Trophoblast cell (in vitro differentiated cells and primary cell): ENCODE measurements at regions not wholly inside any gene's neighbourhood (a gene's known extent, or its start where the extent isn't known, plus 50 kb on each side); places are given as distances from the start of the nearest gene placed in this dataset.
"Not testable (repeated sequence)": the region's sequence is repeated elsewhere in the genome, so short reads cannot be mapped to it uniquely, and the experiment has no call there.

Source experiments
- DNase-seq, 2 donors: peaks; one replicate each; pipeline ENCODE4 v3.0.0-alpha.2; 2016
- H2AFZ ChIP-seq: 2 replicates; pipeline ENCODE4 v1.6.1; 2013; ENCODE audit warnings: low read length, moderate library complexity, mild to moderate bottlenecking; ENCODE audit not compliant: insufficient read depth, poor library complexity
- H2AK5ac ChIP-seq: 2 replicates; pipeline ENCODE4 v1.6.1; 2013; ENCODE audit warnings: mild to moderate bottlenecking, low read length
- H2BK120ac ChIP-seq: 2 replicates; pipeline ENCODE4 v1.6.1; 2013; ENCODE audit warnings: low read length, mild to moderate bottlenecking, moderate library complexity; ENCODE audit not compliant: insufficient read depth, poor library complexity
- H2BK12ac ChIP-seq: 2 replicates; pipeline ENCODE4 v1.6.1; 2013; ENCODE audit warnings: mild to moderate bottlenecking, low read length, moderate library complexity
- H2BK5ac ChIP-seq: 2 replicates; pipeline ENCODE4 v1.6.1; 2013; ENCODE audit warnings: low read length, low read depth, moderate library complexity, mild to moderate bottlenecking; ENCODE audit not compliant: poor library complexity
- H3K14ac ChIP-seq: 2 replicates; pipeline ENCODE4 v1.6.1; 2013; ENCODE audit warnings: mild to moderate bottlenecking, low read length
- H3K18ac ChIP-seq: 2 replicates; pipeline ENCODE4 v1.6.1; 2013; ENCODE audit warnings: mild to moderate bottlenecking, low read length
- H3K23ac ChIP-seq: 2 replicates; pipeline ENCODE4 v1.6.1; 2013; ENCODE audit warnings: low read length
- H3K27ac ChIP-seq: 2 replicates; pipeline ENCODE4 v1.5.1; 2013; ENCODE audit warnings: low read depth, mild to moderate bottlenecking, inconsistent platforms, low read length, moderate library complexity
- H3K27me3 ChIP-seq: 2 replicates; pipeline ENCODE4 v1.6.1; 2013; ENCODE audit warnings: inconsistent platforms, mild to moderate bottlenecking, low read length, moderate library complexity; ENCODE audit not compliant: insufficient read depth
- H3K36me3 ChIP-seq, 2 experiments: 1 replicate in 1 of 2; 2 replicates in 1 of 2; pipeline ENCODE4 v1.6.1; 2013; ENCODE audit warnings: low read length in 2 of 2, mild to moderate bottlenecking in 2 of 2, moderate library complexity in 1 of 2; ENCODE audit not compliant: insufficient read depth in 2 of 2, control insufficient read depth in 1 of 2
- H3K4ac ChIP-seq: 2 replicates; pipeline ENCODE4 v1.6.1; 2013; ENCODE audit warnings: low read depth, mild to moderate bottlenecking, low read length, moderate library complexity
- H3K4me1 ChIP-seq, 2 experiments: 1 replicate in 1 of 2; 2 replicates in 1 of 2; pipeline ENCODE4 v1.6.1; 2013; ENCODE audit warnings: low read length in 2 of 2, mild to moderate bottlenecking in 2 of 2, moderate library complexity in 1 of 2; ENCODE audit not compliant: insufficient read depth in 2 of 2, control insufficient read depth in 1 of 2
- H3K4me2 ChIP-seq: 2 replicates; pipeline ENCODE4 v1.6.1; 2013; ENCODE audit warnings: inconsistent platforms, mild to moderate bottlenecking, low read length, moderate library complexity
- H3K4me3 ChIP-seq: 2 replicates; pipeline ENCODE4 v1.5.1; 2013; ENCODE audit warnings: mild to moderate bottlenecking, low read depth, low read length, inconsistent platforms
- H3K79me1 ChIP-seq: one replicate; pipeline ENCODE4 v1.6.1; 2013; ENCODE audit warnings: low read length
- H3K79me2 ChIP-seq: 2 replicates; pipeline ENCODE4 v1.6.1; 2013; ENCODE audit warnings: low read length, mild to moderate bottlenecking; ENCODE audit not compliant: control insufficient read depth, insufficient read depth, poor library complexity
- H3K9ac ChIP-seq: 2 replicates; pipeline ENCODE4 v1.6.1; 2013; ENCODE audit warnings: mild to moderate bottlenecking, low read length
- H3K9me3 ChIP-seq: 2 replicates; pipeline ENCODE4 v1.6.1; 2013; ENCODE audit warnings: low read depth, mild to moderate bottlenecking, control low read depth, inconsistent platforms, low read length; ENCODE audit not compliant: insufficient read depth
- H4K12ac ChIP-seq: 2 replicates; pipeline ENCODE4 v1.6.1; 2013; ENCODE audit warnings: low read depth, mild to moderate bottlenecking, low read length, moderate library complexity
- H4K8ac ChIP-seq: 2 replicates; pipeline ENCODE4 v1.6.1; 2013; ENCODE audit warnings: low read depth, mild to moderate bottlenecking, low read length, moderate library complexity
- H4K91ac ChIP-seq: one replicate; pipeline ENCODE4 v1.6.1; 2013; ENCODE audit warnings: low read depth, mild to moderate bottlenecking, low read length, moderate library complexity
- WGBS: extraction: QIAGEN DNeasy Blood & Tissue Kit; methylation state at CpG from one replicate; pipeline ENCODE4 v1.1.7; 2013; ENCODE audit warnings: missing lambda C conversion rate; ENCODE audit not compliant: insufficient read length, insufficient coverage; ENCODE audit errors: extremely low coverage; 5-methylcytosine and 5-hydroxymethylcytosine counted together

DNA sequence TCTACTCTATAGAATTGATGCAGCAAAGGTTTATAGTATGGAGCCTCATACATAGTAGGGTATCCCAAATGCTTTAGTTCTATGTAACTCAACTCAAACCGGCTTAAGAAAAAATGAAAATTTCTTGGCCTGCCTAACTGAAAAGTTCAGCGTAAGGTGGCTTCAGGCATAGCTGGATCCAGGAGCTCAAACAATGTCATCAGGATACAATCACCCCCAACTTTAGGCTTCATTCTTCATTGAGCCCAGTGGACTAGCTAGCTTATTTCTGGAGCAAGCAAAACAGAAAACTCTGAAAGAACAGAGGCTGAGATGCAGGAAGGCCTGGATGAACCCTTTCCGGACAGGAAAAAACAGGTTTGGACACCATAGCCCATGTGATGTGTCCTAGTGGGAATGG is 147.5 kb upstream of the HS3ST4 start:
- Histone ChIP-seq H2BK5ac (no peak overlapping the region), H4K12ac (no peak overlapping the region), H3K9ac (no peak overlapping the region), H4K8ac (no peak overlapping the region), H3K9me3 (no peaks in the 10 kb centered on the region), H3K27me3 (no peaks in the 10 kb centered on the region), H3K36me3 (no peaks in the 10 kb centered on the region), H2AFZ (no peak overlapping the region), H3K23ac (no peak overlapping the region), H3K4me3 (no peak overlapping the region), H2BK12ac (no peak overlapping the region), H3K4ac (no peak overlapping the region), H3K14ac (no peak overlapping the region), H3K79me1 (peaks cover 4% of the 10 kb centered on the region), H3K4me2 (no peak overlapping the region), H3K4me1 (peaks cover 2 to 5% of the 10 kb centered on the region in 2 experiments), H4K91ac (no peak overlapping the region), H2BK120ac (no peak overlapping the region), H3K18ac (no peak overlapping the region), H3K27ac (no peak overlapping the region), H3K79me2 (no peaks in the 10 kb centered on the region), H2AK5ac (no peak overlapping the region)
- DNase-seq, result no peak
- WGBS, result no CpG with 5 or more reads among the region's 3 CpGs

DNA sequence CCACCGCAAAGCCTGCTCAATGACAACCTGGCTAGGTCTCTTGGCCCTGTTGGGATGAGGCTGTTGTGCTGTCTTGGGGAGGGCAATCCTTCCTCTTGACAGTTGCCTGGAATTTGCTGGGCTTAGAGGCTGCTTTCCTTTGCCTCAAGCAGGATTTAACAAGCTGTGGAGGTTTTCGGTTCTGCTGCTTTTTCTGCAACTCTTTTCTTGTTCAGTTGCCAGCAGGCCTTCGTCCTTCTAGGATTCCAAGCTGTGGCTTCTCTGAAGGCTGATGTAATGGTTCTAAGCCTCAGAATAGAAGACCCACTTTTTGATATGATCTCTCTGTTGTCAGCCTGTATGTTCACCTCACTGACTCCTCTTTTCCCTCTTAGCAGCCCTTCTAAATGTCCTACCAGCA is 149.5 kb upstream of the HS3ST4 start:
- no peak overlapping the region for H4K12ac ChIP-seq

DNA sequence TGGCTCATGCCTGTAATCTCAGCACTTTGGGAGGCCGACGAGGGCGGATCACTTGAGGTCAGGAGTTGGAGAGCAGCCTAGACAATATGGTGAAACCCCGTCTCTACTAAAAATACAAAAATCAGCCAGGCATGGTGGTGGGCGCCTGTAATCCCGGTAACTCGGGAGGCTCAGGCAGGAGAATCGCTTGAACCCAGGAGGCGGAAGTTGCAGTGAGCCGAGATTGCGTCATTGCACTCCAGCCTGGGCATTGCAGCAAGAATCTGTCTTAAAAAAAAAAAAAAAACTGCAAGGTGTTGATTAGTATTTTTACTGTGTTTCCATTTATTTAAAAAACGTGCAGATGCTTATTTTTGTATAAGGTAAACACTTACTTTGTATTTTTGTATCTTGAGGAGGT is 152.0 kb upstream of the HS3ST4 start:
- H3K9me3 ChIP-seq, H3K9ac ChIP-seq, H4K91ac ChIP-seq, H2AK5ac ChIP-seq, H3K79me2 ChIP-seq, H2BK5ac ChIP-seq, H4K12ac ChIP-seq, H2AFZ ChIP-seq, DNase-seq, H3K4me3 ChIP-seq, H3K14ac ChIP-seq, H3K27ac ChIP-seq, H3K79me1 ChIP-seq, H3K36me3 ChIP-seq, H2BK12ac ChIP-seq, H3K4ac ChIP-seq, H3K18ac ChIP-seq, H3K4me1 ChIP-seq, H3K4me2 ChIP-seq, H3K23ac ChIP-seq, H2BK120ac ChIP-seq, H4K8ac ChIP-seq, H3K27me3 ChIP-seq: not testable (repeated sequence)
- no CpG with 5 or more reads among the region's 12 CpGs for WGBS

More for the DNA sequence above, 149.5 kb upstream of the HS3ST4 start:
- Histone ChIP-seq H3K27ac (no peak overlapping the region), H2BK12ac (peak overlapping the region; percentile 27), H2BK5ac (no peak overlapping the region), H2BK120ac (peak overlapping the region; percentile 10), H3K4me3 (no peak overlapping the region), H3K36me3 (no peaks in the 10 kb centered on the region), H3K4ac (no peak overlapping the region), H3K79me1 (peaks cover 4% of the 10 kb centered on the region), H3K4me1 (peaks cover 2 to 5% of the 10 kb centered on the region in 2 experiments), H3K14ac (no peak overlapping the region), H3K79me2 (no peaks in the 10 kb centered on the region), H2AFZ (no peak overlapping the region), H3K4me2 (no peak overlapping the region), H3K18ac (no peak overlapping the region), H4K91ac (no peak overlapping the region), H3K27me3 (no peaks in the 10 kb centered on the region), H3K9me3 (no peaks in the 10 kb centered on the region), H2AK5ac (no peak overlapping the region), H3K9ac (no peak overlapping the region), H4K8ac (no peak overlapping the region), H3K23ac (no peak overlapping the region)
- peak in 1 of 2 donors; percentile 1 for DNase-seq
- WGBS, result no CpG with 5 or more reads among the region's 3 CpGs

DNA sequence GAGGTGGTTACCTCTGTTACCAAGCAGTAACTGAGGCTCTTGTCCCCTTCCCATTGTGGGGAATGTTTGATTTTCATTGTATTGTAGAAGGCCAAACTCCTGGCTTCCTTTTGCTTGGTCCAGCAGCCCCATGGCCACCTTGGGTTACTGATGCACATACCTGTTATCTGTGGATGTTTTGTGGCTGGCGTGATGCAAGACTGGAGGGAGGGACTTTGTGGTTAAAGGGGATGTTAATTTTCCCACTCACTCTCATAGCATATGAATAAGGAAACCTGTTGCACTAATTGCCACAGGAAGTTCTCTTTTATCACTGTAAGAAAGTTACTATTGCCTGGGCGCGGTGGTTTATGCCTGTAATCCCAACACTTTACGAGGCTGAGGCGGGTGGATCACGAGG is 168.6 kb upstream of the HS3ST4 start:
- Histone ChIP-seq H3K27me3 (no peaks in the 10 kb centered on the region), H3K14ac (no peak overlapping the region), H4K91ac (no peak overlapping the region), H3K18ac (no peak overlapping the region), H2BK5ac (no peak overlapping the region), H3K4me2 (no peak overlapping the region), H3K9me3 (no peaks in the 10 kb centered on the region), H4K12ac (no peak overlapping the region), H2BK12ac (no peak overlapping the region), H3K4me3 (no peak overlapping the region), H3K9ac (no peak overlapping the region), H2AFZ (no peak overlapping the region), H2BK120ac (no peak overlapping the region), H3K27ac (no peak overlapping the region), H3K36me3 (no peaks in the 10 kb centered on the region), H3K79me2 (no peaks in the 10 kb centered on the region), H3K79me1 (no peaks in the 10 kb centered on the region), H3K23ac (no peak overlapping the region), H2AK5ac (no peak overlapping the region), H3K4me1 (peaks cover 0 to 2% of the 10 kb centered on the region in 2 experiments), H4K8ac (no peak overlapping the region), H3K4ac (no peak overlapping the region)
- no CpG with 5 or more reads among the region's 6 CpGs for WGBS
- DNase-seq, result no peak
